ENCODE measurements at regions not wholly inside any gene's neighbourhood (a gene's known extent, or its start where the extent isn't known, plus 50 kb on each side); places are given as distances from the start of the nearest gene placed in this dataset.

DNA sequence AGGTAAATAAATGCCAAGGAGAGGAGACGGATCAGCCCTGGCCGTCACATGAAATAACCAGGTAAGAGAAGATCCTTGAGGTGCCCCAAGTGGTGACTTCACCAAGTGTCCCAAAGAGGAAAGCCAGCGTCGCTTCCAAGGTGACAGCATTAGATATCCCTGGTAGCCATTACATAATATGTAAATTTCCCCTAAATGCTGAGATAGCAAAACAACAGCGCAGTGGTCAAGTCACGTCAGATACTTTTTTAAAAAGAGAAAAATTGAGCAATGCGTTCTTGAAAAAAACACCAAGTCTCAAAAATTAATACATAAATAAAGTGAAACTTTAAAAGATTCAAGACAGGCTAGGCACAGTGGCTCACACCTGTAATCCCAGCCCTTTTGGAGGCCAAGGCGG is 100.2 kb downstream of the HTR5A start:
- no peak overlapping the region for H3K4me3 ChIP-seq
- H3K4me1 ChIP-seq, result peaks cover 0 to 14% (median 3%) of the 10 kb centered on the region in 4 donors
- no peak for DNase-seq
- WGBS, 2 donors, result 66 to 83% methylated on average over 8 of the region's 8 CpGs
- no peak overlapping the region for H3K27ac ChIP-seq
- TF ChIP-seq POLR2A (IDR thresholded peaks at IDR 0.05) (no peak), EP300 (IDR thresholded peaks at IDR 0.05) (no peak), POLR2AphosphoS5 (IDR thresholded peaks at IDR 0.05) (no peak)
- TF ChIP-seq, protein P1, sequence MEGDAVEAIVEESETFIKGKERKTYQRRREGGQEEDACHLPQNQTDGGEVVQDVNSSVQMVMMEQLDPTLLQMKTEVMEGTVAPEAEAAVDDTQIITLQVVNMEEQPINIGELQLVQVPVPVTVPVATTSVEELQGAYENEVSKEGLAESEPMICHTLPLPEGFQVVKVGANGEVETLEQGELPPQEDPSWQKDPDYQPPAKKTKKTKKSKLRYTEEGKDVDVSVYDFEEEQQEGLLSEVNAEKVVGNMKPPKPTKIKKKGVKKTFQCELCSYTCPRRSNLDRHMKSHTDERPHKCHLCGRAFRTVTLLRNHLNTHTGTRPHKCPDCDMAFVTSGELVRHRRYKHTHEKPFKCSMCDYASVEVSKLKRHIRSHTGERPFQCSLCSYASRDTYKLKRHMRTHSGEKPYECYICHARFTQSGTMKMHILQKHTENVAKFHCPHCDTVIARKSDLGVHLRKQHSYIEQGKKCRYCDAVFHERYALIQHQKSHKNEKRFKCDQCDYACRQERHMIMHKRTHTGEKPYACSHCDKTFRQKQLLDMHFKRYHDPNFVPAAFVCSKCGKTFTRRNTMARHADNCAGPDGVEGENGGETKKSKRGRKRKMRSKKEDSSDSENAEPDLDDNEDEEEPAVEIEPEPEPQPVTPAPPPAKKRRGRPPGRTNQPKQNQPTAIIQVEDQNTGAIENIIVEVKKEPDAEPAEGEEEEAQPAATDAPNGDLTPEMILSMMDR (IDR thresholded peaks at IDR 0.05), result no peak
- H3K9me3 ChIP-seq, result no peaks in the 10 kb centered on the region
- intact Hi-C loops (cut with DNase I), result no loop called here
- peaks cover 0 to 17% (median 0%) of the 10 kb centered on the region in 3 donors for H3K27me3 ChIP-seq
- no peaks in the 10 kb centered on the region for H3K36me3 ChIP-seq

DNA sequence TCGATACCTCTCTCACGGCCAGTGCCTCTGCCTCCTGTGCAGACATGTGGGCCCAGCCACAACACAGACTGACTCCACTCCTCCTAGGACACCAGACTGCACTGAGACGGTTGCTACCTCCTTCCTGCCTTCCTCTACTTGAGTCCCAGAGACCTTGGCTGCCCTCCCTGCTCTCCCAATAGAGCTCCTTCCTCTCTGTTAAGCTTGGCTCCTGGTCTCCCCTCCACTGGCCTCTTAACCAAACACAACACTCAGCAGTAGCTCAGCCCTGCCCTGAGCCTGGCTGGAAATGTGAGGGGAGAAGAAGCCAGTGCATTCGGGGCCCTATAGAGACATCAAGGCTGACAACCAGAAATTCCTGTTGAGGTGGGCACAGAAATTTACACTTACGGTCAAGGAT is 102.0 kb downstream of the HTR5A start:
- 63 to 69% methylated on average over 5 of the region's 5 CpGs for WGBS, 2 donors
- intact Hi-C loops (cut with DNase I), result no loop called here
- no peak for TF ChIP-seq POLR2A (IDR thresholded peaks at IDR 0.05)
- no peak for TF ChIP-seq POLR2AphosphoS5 (IDR thresholded peaks at IDR 0.05)
- no peak for TF ChIP-seq EP300 (IDR thresholded peaks at IDR 0.05)
- TF ChIP-seq, protein P1 (IDR thresholded peaks at IDR 0.05), result no peak
- H3K9me3 ChIP-seq, result peaks cover 0 to 5% (median 0%) of the 10 kb centered on the region in 4 donors
- no peak overlapping the region for H3K4me3 ChIP-seq
- peaks cover 0 to 17% (median 0%) of the 10 kb centered on the region in 3 donors for H3K27me3 ChIP-seq
- no peak for DNase-seq
- H3K27ac ChIP-seq, result no peak overlapping the region
- no peaks in the 10 kb centered on the region for H3K36me3 ChIP-seq
- H3K4me1 ChIP-seq, result peaks cover 0 to 2% (median 0%) of the 10 kb centered on the region in 4 donors

DNA sequence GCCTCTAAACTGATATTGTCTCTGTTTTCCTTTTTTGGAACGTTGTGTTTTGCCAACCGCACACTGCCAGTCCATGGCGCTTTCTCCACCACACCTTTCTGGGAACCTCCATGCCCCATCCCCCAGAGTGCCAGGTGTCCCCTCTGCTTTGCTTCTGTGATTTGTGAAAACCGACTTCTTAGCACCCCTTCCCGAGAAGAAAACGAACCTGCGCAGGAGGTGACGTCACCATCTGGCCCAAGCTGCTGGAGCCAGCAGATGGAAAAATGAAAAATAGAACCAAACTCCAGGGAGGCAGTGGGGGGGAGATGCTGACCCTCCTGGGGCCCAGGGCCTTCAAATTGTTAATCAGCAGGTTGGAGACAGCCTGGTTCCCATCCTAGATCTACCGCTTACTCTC is 103.8 kb downstream of the HTR5A start:
- no peak overlapping the region for H3K4me3 ChIP-seq
- no peaks in the 10 kb centered on the region for H3K36me3 ChIP-seq
- H3K27me3 ChIP-seq, result peaks cover 0 to 11% (median 0%) of the 10 kb centered on the region in 3 donors
- H3K9me3 ChIP-seq, result peaks cover 0 to 5% (median 0%) of the 10 kb centered on the region in 4 donors
- intact Hi-C loops (cut with DNase I), result no loop called here
- no peak for DNase-seq
- WGBS, 2 donors, result 81 to 87% methylated on average over 9 of the region's 9 CpGs
- H3K27ac ChIP-seq, result no peak overlapping the region
- no peaks in the 10 kb centered on the region for H3K4me1 ChIP-seq
- TF ChIP-seq, protein P1 (IDR thresholded peaks at IDR 0.05), result no peak
- TF ChIP-seq POLR2AphosphoS5 (IDR thresholded peaks at IDR 0.05) (no peak), EP300 (IDR thresholded peaks at IDR 0.05) (no peak), POLR2A (IDR thresholded peaks at IDR 0.05) (no peak)

DNA sequence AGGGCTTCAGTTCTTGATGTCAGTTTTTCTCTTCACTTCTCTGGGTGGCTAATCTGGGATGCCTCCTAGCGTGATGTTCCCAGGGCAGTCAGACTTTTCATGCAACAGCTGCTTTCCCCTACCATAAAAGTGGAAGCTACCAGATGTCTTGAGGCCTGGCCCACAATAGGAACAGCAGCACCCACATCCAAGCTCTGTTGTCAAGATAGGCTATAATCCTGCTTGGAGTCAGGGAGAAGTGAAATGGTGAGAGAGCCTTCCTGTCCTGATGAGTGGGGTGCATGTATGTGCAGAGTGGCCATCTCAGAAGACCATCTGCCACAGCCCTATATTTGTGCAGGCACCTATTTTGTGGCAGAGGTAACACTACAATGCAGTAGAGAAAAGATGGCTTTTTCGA is 108.0 kb downstream of the HTR5A start:
- no peak for DNase-seq
- Histone ChIP-seq H3K4me3 (no peak overlapping the region), H3K9me3 (peaks cover 0 to 5% (median 0%) of the 10 kb centered on the region in 4 donors), H3K27me3 (no peaks in the 10 kb centered on the region), H3K36me3 (no peaks in the 10 kb centered on the region), H3K27ac (no peak overlapping the region), H3K4me1 (no peaks in the 10 kb centered on the region)
- intact Hi-C loops (cut with DNase I), result no loop called here
- TF ChIP-seq POLR2A (IDR thresholded peaks at IDR 0.05), result no peak
- WGBS, 2 donors, result 90 to 91% methylated on average over 2 of the region's 2 CpGs

DNA sequence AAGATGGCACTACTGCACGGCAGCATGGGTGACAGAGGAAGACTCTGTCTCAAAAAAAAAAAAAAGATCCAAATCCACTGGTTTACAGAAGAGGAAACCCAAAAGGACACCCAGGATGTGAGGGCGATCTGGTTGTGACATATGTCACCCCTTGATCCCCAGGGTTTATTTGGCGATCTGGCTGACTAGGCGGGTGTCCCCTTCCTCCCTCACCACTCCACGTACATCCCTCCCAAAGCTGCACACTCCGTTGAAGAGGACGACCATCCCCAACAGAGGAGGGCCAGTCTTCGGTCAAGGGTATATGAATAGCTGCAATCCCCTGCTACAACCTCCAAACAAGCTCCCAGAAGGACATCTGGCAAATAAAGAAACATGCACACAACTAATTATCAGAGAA is 111.6 kb downstream of the HTR5A start:
- intact Hi-C loops (cut with DNase I), result no loop called here
- DNase-seq, result no peak
- peaks cover 10 to 25% (median 12%) of the 10 kb centered on the region in 4 donors for H3K9me3 ChIP-seq

More for the DNA sequence above, 111.6 kb downstream of the HTR5A start:
- Histone ChIP-seq H3K27me3 (no peaks in the 10 kb centered on the region), H3K4me3 (no peak overlapping the region), H3K27ac (no peak overlapping the region), H3K36me3 (no peaks in the 10 kb centered on the region), H3K4me1 (no peaks in the 10 kb centered on the region)
- 85 to 91% methylated on average over 8 of the region's 8 CpGs for WGBS, 2 donors
- TF ChIP-seq, protein P1 (IDR thresholded peaks at IDR 0.05), result no peak
- TF ChIP-seq EP300 (IDR thresholded peaks at IDR 0.05) (no peak), POLR2AphosphoS5 (IDR thresholded peaks at IDR 0.05) (no peak), POLR2A (IDR thresholded peaks at IDR 0.05) (no peak)

Measured in sigmoid colon (tissue), 6 donors.